Endodermal cell (in vitro differentiated cells): ENCODE measurements at regions not wholly inside any gene's neighbourhood (a gene's known extent, or its start where the extent isn't known, plus 50 kb on each side); places are given as distances from the start of the nearest gene placed in this dataset.

Experiments
- DNase-seq: peaks from one replicate; pipeline ENCODE4 v3.0.0-alpha.2; 2017
- H3K27ac ChIP-seq: 2 replicates; pipeline ENCODE4 v1.5.1; 2013; ENCODE audit warnings: mild to moderate bottlenecking, low read depth, low read length, moderate library complexity
- H3K27me3 ChIP-seq: 2 replicates; pipeline ENCODE4 v1.6.1; 2013; ENCODE audit warnings: mild to moderate bottlenecking, low read length, moderate library complexity; ENCODE audit not compliant: insufficient read depth, control insufficient read depth, poor library complexity, severe bottlenecking
- H3K36me3 ChIP-seq: 2 replicates; pipeline ENCODE4 v1.7.0; 2013; ENCODE audit warnings: mild to moderate bottlenecking, low read length, moderate library complexity; ENCODE audit not compliant: control insufficient read depth, insufficient read depth
- H3K4me1 ChIP-seq: one replicate; pipeline ENCODE4 v1.7.0; 2013; ENCODE audit warnings: low read length; ENCODE audit not compliant: control insufficient read depth, insufficient read depth
- H3K4me3 ChIP-seq: 2 replicates; pipeline ENCODE4 v1.5.1; 2013; ENCODE audit warnings: mild to moderate bottlenecking, low read length, moderate library complexity
- H3K9ac ChIP-seq: 2 replicates; pipeline ENCODE4 v1.6.1; 2013; ENCODE audit warnings: mild to moderate bottlenecking, low read length, moderate library complexity; ENCODE audit not compliant: poor library complexity, severe bottlenecking; ENCODE audit errors: extremely low read depth
- H3K9me3 ChIP-seq: 2 replicates; pipeline ENCODE4 v1.6.1; 2013; ENCODE audit warnings: mild to moderate bottlenecking, low read length, moderate library complexity; ENCODE audit not compliant: control insufficient read depth
- H3K27ac Mint-ChIP-seq: 2 replicates; pipeline ENCODE4 v1.8.0; 2020; ENCODE audit warnings: mixed read lengths
- H3K27me3 Mint-ChIP-seq: 2 replicates; pipeline ENCODE4 v1.8.0; 2021; ENCODE audit warnings: mild to moderate bottlenecking, mixed read lengths; ENCODE audit not compliant: insufficient read depth
- H3K36me3 Mint-ChIP-seq: 2 replicates; pipeline ENCODE4 v1.8.0; 2020; ENCODE audit warnings: low read depth, mixed read lengths
- H3K4me1 Mint-ChIP-seq: 2 replicates; pipeline ENCODE4 v1.8.0; 2020; ENCODE audit warnings: mixed read lengths
- H3K4me3 Mint-ChIP-seq: 2 replicates; pipeline ENCODE4 v1.8.0; 2020; ENCODE audit warnings: mild to moderate bottlenecking, moderate library complexity, mixed read lengths
- H3K9me3 Mint-ChIP-seq: 2 replicates; pipeline ENCODE4 v1.8.0; 2020; ENCODE audit warnings: mild to moderate bottlenecking, mixed read lengths
- WGBS, 2 experiments: methylation state at CpG; one replicate each; pipeline versions ENCODE4 v1.1.5 to v1.1.7; 2013; ENCODE audit warnings: missing lambda C conversion rate in 2 of 2, mixed read lengths in 1 of 2; ENCODE audit not compliant: insufficient coverage in 1 of 2, insufficient read length in 1 of 2; 5-methylcytosine and 5-hydroxymethylcytosine counted together
- TF ChIP-seq, protein P1 (sequence below): fragments of 200-600 bp; sonication (generic); conservative IDR thresholded peaks from 2 replicates; pipeline ENCODE4 v1.5.0; 2021; ENCODE audit warnings: antibody characterized with exemption, mild to moderate bottlenecking

DNA sequence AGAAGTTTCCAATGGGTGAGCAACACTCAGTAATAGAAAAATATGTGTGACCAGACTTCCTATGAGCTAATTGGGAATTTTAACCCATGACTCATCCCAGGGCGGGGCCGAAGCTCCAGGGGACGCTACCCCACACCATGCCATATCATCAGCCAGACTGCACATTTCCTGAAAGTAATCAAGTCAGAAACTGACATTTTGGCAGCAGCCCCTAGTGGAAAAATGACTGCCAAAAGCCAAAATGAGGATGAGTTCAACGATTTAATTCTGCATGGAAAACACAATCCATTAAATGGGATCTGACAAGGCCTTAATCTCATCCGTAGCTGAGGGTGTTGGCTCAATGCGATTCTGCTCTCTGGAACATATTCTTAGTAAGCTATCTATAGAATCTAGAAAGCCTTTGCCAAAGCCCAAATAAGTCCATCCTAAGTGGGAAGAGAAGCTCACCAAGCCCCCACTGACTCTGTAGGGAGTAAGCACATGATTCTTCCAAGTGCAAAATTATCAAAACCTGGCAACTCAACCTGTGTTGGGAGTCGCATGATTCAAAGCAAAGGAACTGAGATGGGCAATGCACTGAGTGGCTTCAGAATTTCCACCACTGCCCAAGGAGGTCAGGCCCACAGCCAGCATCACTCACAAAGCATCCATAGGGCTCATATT, 93.1 kb upstream of the PDE1C start:
- 90 to 94% methylated on average over 7 of the region's 7 CpGs for WGBS, 2 experiments
- Mint-ChIP-seq H3K4me1 (peaks cover 9% of the 10 kb centered on the region), H3K27me3 (peaks cover 5% of the 10 kb centered on the region), H3K9me3 (no peaks in the 10 kb centered on the region), H3K27ac (no peak overlapping the region), H3K36me3 (no peaks in the 10 kb centered on the region), H3K4me3 (no peak overlapping the region)
- Histone ChIP-seq H3K9ac (no peak overlapping the region), H3K27me3 (no peaks in the 10 kb centered on the region), H3K4me3 (no peak overlapping the region), H3K27ac (no peak overlapping the region), H3K9me3 (no peaks in the 10 kb centered on the region), H3K4me1 (no peaks in the 10 kb centered on the region), H3K36me3 (no peaks in the 10 kb centered on the region)
- DNase-seq = peak; percentile 63
- TF ChIP-seq, protein P1, sequence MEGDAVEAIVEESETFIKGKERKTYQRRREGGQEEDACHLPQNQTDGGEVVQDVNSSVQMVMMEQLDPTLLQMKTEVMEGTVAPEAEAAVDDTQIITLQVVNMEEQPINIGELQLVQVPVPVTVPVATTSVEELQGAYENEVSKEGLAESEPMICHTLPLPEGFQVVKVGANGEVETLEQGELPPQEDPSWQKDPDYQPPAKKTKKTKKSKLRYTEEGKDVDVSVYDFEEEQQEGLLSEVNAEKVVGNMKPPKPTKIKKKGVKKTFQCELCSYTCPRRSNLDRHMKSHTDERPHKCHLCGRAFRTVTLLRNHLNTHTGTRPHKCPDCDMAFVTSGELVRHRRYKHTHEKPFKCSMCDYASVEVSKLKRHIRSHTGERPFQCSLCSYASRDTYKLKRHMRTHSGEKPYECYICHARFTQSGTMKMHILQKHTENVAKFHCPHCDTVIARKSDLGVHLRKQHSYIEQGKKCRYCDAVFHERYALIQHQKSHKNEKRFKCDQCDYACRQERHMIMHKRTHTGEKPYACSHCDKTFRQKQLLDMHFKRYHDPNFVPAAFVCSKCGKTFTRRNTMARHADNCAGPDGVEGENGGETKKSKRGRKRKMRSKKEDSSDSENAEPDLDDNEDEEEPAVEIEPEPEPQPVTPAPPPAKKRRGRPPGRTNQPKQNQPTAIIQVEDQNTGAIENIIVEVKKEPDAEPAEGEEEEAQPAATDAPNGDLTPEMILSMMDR = no peak

DNA sequence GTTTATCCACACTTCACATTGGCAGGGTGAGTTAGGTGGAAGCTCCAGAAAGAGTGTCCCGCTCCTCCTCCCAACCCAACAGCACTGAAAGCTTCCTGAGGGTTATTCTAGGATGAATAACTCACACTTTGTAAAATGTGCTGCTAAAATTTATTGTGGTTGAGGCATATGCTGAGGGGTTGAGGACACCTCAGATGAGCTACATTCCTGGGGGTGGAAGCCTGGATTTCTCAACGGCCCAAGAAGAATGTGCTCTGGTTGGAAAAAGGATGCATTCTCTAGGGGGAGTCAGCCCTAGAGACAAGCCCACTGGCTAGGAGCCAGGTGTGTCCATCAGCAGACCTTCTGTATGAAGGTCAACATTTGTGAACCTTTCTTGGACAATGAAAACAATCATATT, 91.5 kb upstream of the PDE1C start:
- H3K9me3 Mint-ChIP-seq = no peaks in the 10 kb centered on the region
- H3K36me3 Mint-ChIP-seq = no peaks in the 10 kb centered on the region
- Histone ChIP-seq H3K36me3 (no peaks in the 10 kb centered on the region), H3K9ac (no peak overlapping the region), H3K27me3 (no peaks in the 10 kb centered on the region), H3K4me1 (no peaks in the 10 kb centered on the region), H3K4me3 (no peak overlapping the region), H3K9me3 (no peaks in the 10 kb centered on the region), H3K27ac (no peak overlapping the region)
- no peak for DNase-seq
- H3K27me3 Mint-ChIP-seq = peaks cover 5% of the 10 kb centered on the region
- TF ChIP-seq, protein P1 = no peak
- peaks cover 9% of the 10 kb centered on the region for H3K4me1 Mint-ChIP-seq
- WGBS, 2 experiments = 94 to 100% methylated on average over 1 to 2 of the region's 2 CpGs
- no peak overlapping the region for H3K27ac Mint-ChIP-seq
- no peak overlapping the region for H3K4me3 Mint-ChIP-seq

DNA sequence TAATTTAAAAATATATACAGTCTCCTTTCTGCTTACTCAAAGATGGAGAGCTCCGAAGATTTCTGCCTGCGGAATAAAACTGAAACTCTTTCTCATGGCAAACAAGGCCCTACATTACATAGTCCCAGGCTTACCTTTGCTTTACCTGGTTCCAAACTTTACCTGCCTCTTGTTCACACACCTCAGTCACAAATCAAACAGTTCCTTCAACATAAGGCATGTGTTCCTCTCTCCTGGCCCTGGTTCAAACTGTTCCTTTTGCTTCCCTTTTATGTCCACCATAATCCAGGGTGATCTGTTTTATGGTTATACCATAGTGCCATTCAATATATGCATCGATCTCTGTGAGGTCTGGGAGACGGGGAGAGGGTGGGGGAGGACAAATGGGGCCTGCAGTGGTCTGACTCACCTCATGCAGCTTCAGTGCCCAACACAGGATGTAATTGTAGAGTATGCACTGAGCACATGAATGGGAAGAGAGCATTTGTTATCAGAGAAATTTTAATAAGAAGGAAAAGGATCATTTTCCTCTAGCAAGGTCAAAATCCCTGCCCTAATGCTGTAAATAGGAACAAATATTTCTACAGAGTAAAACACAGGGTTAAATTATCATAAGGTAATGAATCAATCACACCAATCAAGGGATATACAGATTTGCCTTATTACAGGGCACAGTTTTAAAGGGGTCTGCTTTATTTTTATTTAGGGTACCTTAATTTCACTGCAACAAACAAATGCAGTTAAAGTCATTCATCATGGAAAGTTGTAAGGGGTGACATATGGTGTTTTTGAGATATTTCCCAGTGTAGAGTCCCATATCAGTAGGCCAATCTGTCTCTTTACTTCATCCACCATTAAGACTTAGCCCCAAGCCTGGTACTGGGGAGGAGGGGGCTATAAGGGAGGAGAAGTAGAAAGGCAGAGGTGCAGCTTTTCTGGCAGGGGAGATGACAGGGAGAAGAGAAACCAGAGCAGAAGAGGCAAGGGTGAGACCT, 88.8 kb upstream of the PDE1C start:
- Mint-ChIP-seq H3K9me3 (no peaks in the 10 kb centered on the region), H3K36me3 (no peaks in the 10 kb centered on the region), H3K27ac (no peak overlapping the region), H3K27me3 (peaks cover 7% of the 10 kb centered on the region), H3K4me3 (no peak overlapping the region), H3K4me1 (peaks cover 9% of the 10 kb centered on the region)
- H3K36me3 ChIP-seq = no peaks in the 10 kb centered on the region
- H3K4me1 ChIP-seq = no peaks in the 10 kb centered on the region
- no peak overlapping the region for H3K4me3 ChIP-seq
- no peak for DNase-seq
- TF ChIP-seq, protein P1 = no peak
- H3K9ac ChIP-seq = no peak overlapping the region
- 90 to 93% methylated on average over 3 to 4 of the region's 4 CpGs for WGBS, 2 experiments
- H3K9me3 ChIP-seq = no peaks in the 10 kb centered on the region
- no peaks in the 10 kb centered on the region for H3K27me3 ChIP-seq
- H3K27ac ChIP-seq = no peak overlapping the region
